Activated T-cell treated with anti-CD3 and anti-CD28 coated beads, Interleukin-2, amount 50 U/mL, for 4 hours (primary cell): ENCODE measurements at regions not wholly inside any gene's neighbourhood (a gene's known extent, or its start where the extent isn't known, plus 50 kb on each side); places are given as distances from the start of the nearest gene placed in this dataset.
"Not testable (repeated sequence)": the region's sequence is repeated elsewhere in the genome, so short reads cannot be mapped to it uniquely, and the experiment has no call there.

ENCODE experiments used
- ATAC-seq, 2 donors: fragments of 200-7000 bp; cut with Tn5 transposase; one replicate each; pipeline ENCODE4 v1.10.0; 2021
- DNase-seq: peaks from one replicate; pipeline ENCODE4 v3.0.0-alpha.2; 2020
- H3K27me3 Mint-ChIP-seq: one replicate; pipeline ENCODE4 v1.8.0; 2021; ENCODE audit warnings: low read depth, mixed read lengths
- H3K36me3 Mint-ChIP-seq: one replicate; pipeline ENCODE4 v1.8.0; 2022; ENCODE audit warnings: mixed read lengths; ENCODE audit not compliant: insufficient read depth
- H3K4me1 Mint-ChIP-seq: one replicate; pipeline ENCODE4 v1.8.0; 2021; ENCODE audit warnings: low read depth, mixed read lengths
- H3K4me3 Mint-ChIP-seq: one replicate; pipeline ENCODE4 v1.8.0; 2021; ENCODE audit warnings: mild to moderate bottlenecking, moderate library complexity, mixed read lengths
- H3K9me3 Mint-ChIP-seq: one replicate; pipeline ENCODE4 v1.8.0; 2021; ENCODE audit warnings: mixed read lengths

- not testable (repeated sequence) for H3K4me1 Mint-ChIP-seq, DNase-seq, H3K36me3 Mint-ChIP-seq, H3K27me3 Mint-ChIP-seq, H3K4me3 Mint-ChIP-seq, ATAC-seq
- H3K9me3 Mint-ChIP-seq: peaks cover 37% of the 10 kb centered on the region
Observed at GRCh38 chr6:104676679-104677078, 183.0 kb downstream of the HACE1 start.

- not testable (repeated sequence) for DNase-seq, H3K4me1 Mint-ChIP-seq, H3K36me3 Mint-ChIP-seq, ATAC-seq, H3K4me3 Mint-ChIP-seq, H3K27me3 Mint-ChIP-seq
- peaks cover 37% of the 10 kb centered on the region for H3K9me3 Mint-ChIP-seq
Observed at GRCh38 chr6:104675161-104675560, 184.6 kb downstream of the HACE1 start.

GRCh38 chr6:104673078-104673477 lies 186.6 kb downstream of the HACE1 start:
- not testable (repeated sequence) for ATAC-seq, H3K27me3 Mint-ChIP-seq, H3K36me3 Mint-ChIP-seq

GRCh38 chr6:104671591-104671891 lies 188.2 kb downstream of the HACE1 start:
- not testable (repeated sequence) for H3K36me3 Mint-ChIP-seq
- H3K9me3 Mint-ChIP-seq: peaks cover 31% of the 10 kb centered on the region

More at GRCh38 chr6:104673078-104673477, 186.6 kb downstream of the HACE1 start:
- H3K9me3 Mint-ChIP-seq: peaks cover 31% of the 10 kb centered on the region
- not testable (repeated sequence) for H3K4me1 Mint-ChIP-seq, DNase-seq, H3K4me3 Mint-ChIP-seq

GRCh38 chr6:104670834-104671590 lies 188.7 kb downstream of the HACE1 start:
- H3K4me1 Mint-ChIP-seq, ATAC-seq: not testable (repeated sequence)

More at GRCh38 chr6:104671591-104671891, 188.2 kb downstream of the HACE1 start:
- DNase-seq, H3K27me3 Mint-ChIP-seq, ATAC-seq, H3K4me3 Mint-ChIP-seq, H3K4me1 Mint-ChIP-seq: not testable (repeated sequence)

GRCh38 chr6:104669483-104669882 lies 190.2 kb downstream of the HACE1 start:
- Mint-ChIP-seq H3K27me3 (peaks cover 3% of the 10 kb centered on the region), H3K36me3 (peaks cover 6% of the 10 kb centered on the region), H3K4me3 (no peak overlapping the region), H3K9me3 (peaks cover 26% of the 10 kb centered on the region), H3K4me1 (no peaks in the 10 kb centered on the region)
- ATAC-seq: no peak
- DNase-seq: no peak

More at GRCh38 chr6:104670834-104671590, 188.7 kb downstream of the HACE1 start:
- peaks cover 32% of the 10 kb centered on the region for H3K9me3 Mint-ChIP-seq
- H3K27me3 Mint-ChIP-seq, H3K4me3 Mint-ChIP-seq, DNase-seq, H3K36me3 Mint-ChIP-seq: not testable (repeated sequence)

GRCh38 chr6:104656235-104656634 lies 203.5 kb downstream of the HACE1 start:
- Mint-ChIP-seq H3K36me3 (peaks cover 2% of the 10 kb centered on the region), H3K4me1 (peaks cover 1% of the 10 kb centered on the region), H3K27me3 (peaks cover 9% of the 10 kb centered on the region), H3K4me3 (no peak overlapping the region), H3K9me3 (peaks cover 3% of the 10 kb centered on the region)
- no peak for ATAC-seq
- no peak for DNase-seq

GRCh38 chr6:104653781-104654180 lies 205.9 kb downstream of the HACE1 start:
- Mint-ChIP-seq H3K36me3 (peaks cover 2% of the 10 kb centered on the region), H3K9me3 (peaks cover 3% of the 10 kb centered on the region), H3K4me3 (no peak overlapping the region), H3K4me1 (peaks cover 1% of the 10 kb centered on the region), H3K27me3 (peaks cover 9% of the 10 kb centered on the region)
- DNase-seq (no peak), ATAC-seq (no peak)

- Mint-ChIP-seq H3K4me3 (no peak overlapping the region), H3K4me1 (no peaks in the 10 kb centered on the region), H3K36me3 (no peaks in the 10 kb centered on the region), H3K27me3 (peaks cover 6% of the 10 kb centered on the region), H3K9me3 (no peaks in the 10 kb centered on the region)
- DNase-seq (no peak), ATAC-seq (no peak)
Observed at GRCh38 chr6:104648347-104648746, 211.4 kb downstream of the HACE1 start.

GRCh38 chr6:104644848-104645247 lies 214.9 kb downstream of the HACE1 start:
- ATAC-seq: no peak
- no peaks in the 10 kb centered on the region for H3K36me3 Mint-ChIP-seq
- H3K4me3 Mint-ChIP-seq: no peak overlapping the region
- H3K9me3 Mint-ChIP-seq: no peaks in the 10 kb centered on the region
- no peaks in the 10 kb centered on the region for H3K4me1 Mint-ChIP-seq
- DNase-seq: no peak
- H3K27me3 Mint-ChIP-seq: peaks cover 6% of the 10 kb centered on the region

- Mint-ChIP-seq H3K4me3 (no peak overlapping the region), H3K4me1 (no peaks in the 10 kb centered on the region), H3K27me3 (peaks cover 6% of the 10 kb centered on the region), H3K9me3 (no peaks in the 10 kb centered on the region), H3K36me3 (no peaks in the 10 kb centered on the region)
- ATAC-seq (no peak), DNase-seq (no peak)
Observed at GRCh38 chr6:104642871-104643270, 216.8 kb downstream of the HACE1 start.

GRCh38 chr6:104640761-104641160 lies 219.0 kb downstream of the HACE1 start:
- Mint-ChIP-seq H3K27me3 (peaks cover 3% of the 10 kb centered on the region), H3K36me3 (no peaks in the 10 kb centered on the region)

GRCh38 chr6:104640150-104640700 lies 219.5 kb downstream of the HACE1 start:
- H3K27me3 Mint-ChIP-seq: no peaks in the 10 kb centered on the region
- H3K9me3 Mint-ChIP-seq: no peaks in the 10 kb centered on the region
- ATAC-seq: no peak

More at GRCh38 chr6:104640761-104641160, 219.0 kb downstream of the HACE1 start:
- DNase-seq (no peak), ATAC-seq (no peak)
- Mint-ChIP-seq H3K9me3 (no peaks in the 10 kb centered on the region), H3K4me1 (no peaks in the 10 kb centered on the region), H3K4me3 (no peak overlapping the region)

GRCh38 chr6:104639668-104640067 lies 220.1 kb downstream of the HACE1 start:
- ATAC-seq: no peak
- DNase-seq: no peak

More at GRCh38 chr6:104640150-104640700, 219.5 kb downstream of the HACE1 start:
- Mint-ChIP-seq H3K4me1 (no peaks in the 10 kb centered on the region), H3K4me3 (no peak overlapping the region), H3K36me3 (no peaks in the 10 kb centered on the region)
- DNase-seq: no peak

GRCh38 chr6:104638841-104639290 lies 220.9 kb downstream of the HACE1 start:
- no peaks in the 10 kb centered on the region for H3K4me1 Mint-ChIP-seq
- H3K27me3 Mint-ChIP-seq: no peaks in the 10 kb centered on the region
- H3K36me3 Mint-ChIP-seq: no peaks in the 10 kb centered on the region
- ATAC-seq (no peak), DNase-seq (no peak)
- no peak overlapping the region for H3K4me3 Mint-ChIP-seq
- H3K9me3 Mint-ChIP-seq: no peaks in the 10 kb centered on the region

More at GRCh38 chr6:104639668-104640067, 220.1 kb downstream of the HACE1 start:
- H3K27me3 Mint-ChIP-seq: no peaks in the 10 kb centered on the region
- no peaks in the 10 kb centered on the region for H3K9me3 Mint-ChIP-seq
- no peak overlapping the region for H3K4me3 Mint-ChIP-seq
- H3K4me1 Mint-ChIP-seq: no peaks in the 10 kb centered on the region
- H3K36me3 Mint-ChIP-seq: no peaks in the 10 kb centered on the region
